SU-DHL-6 (cell line): ENCODE measurements at regions not wholly inside any gene's neighbourhood (a gene's known extent, or its start where the extent isn't known, plus 50 kb on each side); places are given as distances from the start of the nearest gene placed in this dataset.

Source experiments
- H2AFZ ChIP-seq: fragments of 200-600 bp; sonication (generic); 2 replicates; pipeline ENCODE4 v1.6.1; 2014; ENCODE audit warnings: low read depth, mild to moderate bottlenecking, moderate library complexity, mixed read lengths, antibody characterized with exemption, low read length; ENCODE audit not compliant: severe bottlenecking
- H3F3A ChIP-seq: fragments of 200-600 bp; shearing (Covaris generic); 2 replicates; pipeline ENCODE4 v1.6.0; 2016; ENCODE audit warnings: antibody characterized with exemption, mild to moderate bottlenecking; ENCODE audit not compliant: insufficient read depth
- H3K27ac ChIP-seq: fragments of 200-600 bp; sonication (generic); 2 replicates; pipeline ENCODE4 v1.5.1; 2016; ENCODE audit warnings: low read depth, mild to moderate bottlenecking, low read length, moderate library complexity, mixed read lengths
- H3K27me3 ChIP-seq: fragments of 200-600 bp; sonication (generic), shearing (Covaris generic); 2 replicates; pipeline ENCODE4 v1.6.0; 2014; ENCODE audit warnings: mild to moderate bottlenecking, low read length
- H3K36me3 ChIP-seq: fragments of 200-600 bp; sonication (generic); 2 replicates; pipeline ENCODE4 v1.6.1; 2014; ENCODE audit warnings: mild to moderate bottlenecking, low read length, mixed read lengths
- H3K4me2 ChIP-seq: fragments of 300-600, 200-600 bp; shearing (Covaris generic), sonication (generic); 2 replicates; pipeline ENCODE4 v1.6.0; 2014; ENCODE audit warnings: low read length, low read depth, mild to moderate bottlenecking; ENCODE audit not compliant: poor library complexity, severe bottlenecking
- H3K4me3 ChIP-seq: fragments of 200-600 bp; sonication (generic); 2 replicates; pipeline ENCODE4 v1.5.1; 2014; ENCODE audit warnings: antibody characterized with exemption, low read length, mild to moderate bottlenecking, mixed read lengths; ENCODE audit not compliant: insufficient read depth, poor library complexity, severe bottlenecking
- H3K79me2 ChIP-seq: fragments of 200-600 bp; sonication (generic); 2 replicates; pipeline ENCODE4 v1.6.1; 2014; ENCODE audit warnings: mild to moderate bottlenecking, low read length, moderate library complexity; ENCODE audit not compliant: insufficient read depth
- H3K9ac ChIP-seq: fragments of 200-600 bp; sonication (generic); 2 replicates; pipeline ENCODE4 v1.7.0; 2014; ENCODE audit warnings: mild to moderate bottlenecking, low read length
- H3K9me2 ChIP-seq: fragments of 200-600 bp; sonication (generic); replicated peaks from 2 replicates; pipeline ENCODE4 v1.6.1; 2014; ENCODE audit warnings: low read length; ENCODE audit not compliant: insufficient read depth
- H3K9me3 ChIP-seq: fragments of 200-600 bp; sonication (generic); 2 replicates; pipeline ENCODE4 v1.6.1; 2014; ENCODE audit warnings: low read length, mixed read lengths; ENCODE audit not compliant: insufficient read depth
- H4K20me1 ChIP-seq: fragments of 200-600 bp; sonication (generic); 2 replicates; pipeline ENCODE4 v1.6.1; 2014; ENCODE audit warnings: low read depth, mild to moderate bottlenecking, antibody characterized with exemption, low read length, moderate library complexity, mixed read lengths
- CTCF ChIP-seq: fragments of 200-600 bp; sonication (generic); IDR thresholded peaks from one replicate; pipeline ENCODE4 v1.5.1; 2017; ENCODE audit warnings: antibody characterized with exemption, mild to moderate bottlenecking, low read length, moderate library complexity; ENCODE audit not compliant: insufficient read depth, poor library complexity, severe bottlenecking
- EZH2phosphoT487 ChIP-seq: fragments of 200-600 bp; sonication (generic), shearing (Covaris generic); conservative IDR thresholded peaks from 2 replicates; pipeline ENCODE4 v1.6.1; 2018; ENCODE audit warnings: mild to moderate bottlenecking, antibody characterized with exemption, low read length, moderate library complexity, mixed read lengths

- Histone ChIP-seq H3K27me3 (no peaks in the 10 kb centered on the region), H3K9me3 (no peaks in the 10 kb centered on the region), H3K4me2 (no peak overlapping the region), H3K9ac (no peak overlapping the region), H3K79me2 (no peaks in the 10 kb centered on the region), H3K9me2 (no peaks in the 10 kb centered on the region), H3K36me3 (no peaks in the 10 kb centered on the region), H3F3A (no peaks in the 10 kb centered on the region), H4K20me1 (no peaks in the 10 kb centered on the region), H2AFZ (no peak overlapping the region), H3K4me3 (no peak overlapping the region), H3K27ac (no peak overlapping the region)
- TF ChIP-seq EZH2phosphoT487: no peak
These were observed 1536.7 kb upstream of the B3GALT2 start for GRCh38 chr1:194723067-194723466.

GRCh38 chr1:194717941-194718340 is 1531.5 kb upstream of the B3GALT2 start:
- Histone ChIP-seq H3K79me2 (no peaks in the 10 kb centered on the region), H3K36me3 (no peaks in the 10 kb centered on the region), H3K9me3 (no peaks in the 10 kb centered on the region), H3K27me3 (no peaks in the 10 kb centered on the region), H2AFZ (peak overlapping the region; percentile 29), H4K20me1 (no peaks in the 10 kb centered on the region), H3K4me3 (no peak overlapping the region), H3K27ac (no peak overlapping the region), H3K9ac (no peak overlapping the region), H3F3A (no peaks in the 10 kb centered on the region), H3K9me2 (no peaks in the 10 kb centered on the region), H3K4me2 (no peak overlapping the region)
- no peak for TF ChIP-seq EZH2phosphoT487
- TF ChIP-seq CTCF: no peak

GRCh38 chr1:194717334-194717733 is 1530.9 kb upstream of the B3GALT2 start:
- Histone ChIP-seq H3F3A (no peaks in the 10 kb centered on the region), H3K9me3 (no peaks in the 10 kb centered on the region), H3K9me2 (no peaks in the 10 kb centered on the region), H2AFZ (no peak overlapping the region), H3K36me3 (no peaks in the 10 kb centered on the region), H4K20me1 (no peaks in the 10 kb centered on the region), H3K4me3 (no peak overlapping the region), H3K9ac (no peak overlapping the region), H3K79me2 (no peaks in the 10 kb centered on the region), H3K27me3 (no peaks in the 10 kb centered on the region), H3K27ac (no peak overlapping the region), H3K4me2 (no peak overlapping the region)
- TF ChIP-seq CTCF (no peak), EZH2phosphoT487 (no peak)

GRCh38 chr1:194710671-194711070 is 1524.3 kb upstream of the B3GALT2 start:
- Histone ChIP-seq H3K9me3 (peaks cover 5% of the 10 kb centered on the region; the same call in 1 of the 2 replicates), H3F3A (no peaks in the 10 kb centered on the region), H3K36me3 (no peaks in the 10 kb centered on the region), H2AFZ (no peak overlapping the region), H3K27me3 (no peaks in the 10 kb centered on the region), H4K20me1 (no peaks in the 10 kb centered on the region), H3K4me2 (no peak overlapping the region), H3K27ac (no peak overlapping the region), H3K4me3 (no peak overlapping the region), H3K9me2 (no peaks in the 10 kb centered on the region), H3K9ac (no peak overlapping the region), H3K79me2 (no peaks in the 10 kb centered on the region)
- no peak for TF ChIP-seq CTCF
- no peak for TF ChIP-seq EZH2phosphoT487
